DOHH2 (cell line): ENCODE measurements at regions not wholly inside any gene's neighbourhood (a gene's known extent, or its start where the extent isn't known, plus 50 kb on each side); places are given as distances from the start of the nearest gene placed in this dataset.

ENCODE experiments used
- H3F3A ChIP-seq: fragments of 200-600 bp; sonication (generic), shearing (Covaris generic); 2 replicates; pipeline ENCODE4 v1.6.0; 2016; ENCODE audit warnings: antibody characterized with exemption, mild to moderate bottlenecking; ENCODE audit not compliant: control insufficient read depth, insufficient read depth
- H3K27ac ChIP-seq: fragments of 200-600 bp; sonication (generic); 2 replicates; pipeline ENCODE4 v1.5.1; 2014; ENCODE audit warnings: low read depth, mild to moderate bottlenecking, low read length, moderate library complexity
- H3K27me3 ChIP-seq: fragments of 200-600 bp; sonication (generic); 2 replicates; pipeline ENCODE4 v1.6.1; 2014; ENCODE audit warnings: mild to moderate bottlenecking, low read length, mixed read lengths; ENCODE audit not compliant: control insufficient read depth
- H3K36me3 ChIP-seq: fragments of 200-600 bp; sonication (generic); 2 replicates; pipeline ENCODE4 v1.6.1; 2014; ENCODE audit warnings: mild to moderate bottlenecking, low read length, moderate library complexity, mixed read lengths; ENCODE audit not compliant: control insufficient read depth
- H3K4me1 ChIP-seq: fragments of 200-600 bp; sonication (generic); 2 replicates; pipeline ENCODE4 v1.6.1; 2014; ENCODE audit warnings: mild to moderate bottlenecking, low read length, mixed read lengths; ENCODE audit not compliant: control insufficient read depth
- H3K4me2 ChIP-seq: fragments of 200-600 bp; sonication (generic); 2 replicates; pipeline ENCODE4 v1.6.0; 2014; ENCODE audit warnings: mild to moderate bottlenecking, low read length, moderate library complexity
- H3K4me3 ChIP-seq: fragments of 200-600 bp; sonication (generic); 2 replicates; pipeline ENCODE4 v1.5.1; 2014; ENCODE audit warnings: mild to moderate bottlenecking, low read length, mixed read lengths
- H3K79me2 ChIP-seq: fragments of 200-600 bp; sonication (generic); 2 replicates; pipeline ENCODE4 v1.6.1; 2014; ENCODE audit warnings: mild to moderate bottlenecking, low read length, mixed read lengths; ENCODE audit not compliant: control insufficient read depth
- H3K9me2 ChIP-seq: fragments of 200-600 bp; sonication (generic); replicated peaks from 2 replicates; pipeline ENCODE4 v1.6.1; 2014; ENCODE audit warnings: mild to moderate bottlenecking, low read length, mixed read lengths; ENCODE audit not compliant: control insufficient read depth
- H3K9me3 ChIP-seq: fragments of 200-600 bp; sonication (generic); 2 replicates; pipeline ENCODE4 v1.6.1; 2014; ENCODE audit warnings: antibody characterized with exemption, low read length, mixed read lengths; ENCODE audit not compliant: control insufficient read depth, insufficient read depth
- H4K20me1 ChIP-seq: fragments of 200-600 bp; sonication (generic); 2 replicates; pipeline ENCODE4 v1.6.0; 2014; ENCODE audit warnings: low read depth, mild to moderate bottlenecking, antibody characterized with exemption, low read length, moderate library complexity; ENCODE audit not compliant: control insufficient read depth, insufficient read depth
- EZH2phosphoT487 ChIP-seq: fragments of 200-600 bp; sonication (generic); IDR thresholded peaks from 2 replicates; pipeline ENCODE4 v1.6.1; 2017; ENCODE audit warnings: borderline replicate concordance, mild to moderate bottlenecking, antibody characterized with exemption, low read length, moderate library complexity, mixed read lengths
- TF ChIP-seq, protein P1 (sequence below): fragments of 200-600 bp; sonication (generic); IDR thresholded peaks from one replicate; pipeline ENCODE4 v1.5.1; 2014; ENCODE audit warnings: antibody characterized with exemption, mild to moderate bottlenecking, low read depth, low read length; ENCODE audit not compliant: poor library complexity, severe bottlenecking

DNA sequence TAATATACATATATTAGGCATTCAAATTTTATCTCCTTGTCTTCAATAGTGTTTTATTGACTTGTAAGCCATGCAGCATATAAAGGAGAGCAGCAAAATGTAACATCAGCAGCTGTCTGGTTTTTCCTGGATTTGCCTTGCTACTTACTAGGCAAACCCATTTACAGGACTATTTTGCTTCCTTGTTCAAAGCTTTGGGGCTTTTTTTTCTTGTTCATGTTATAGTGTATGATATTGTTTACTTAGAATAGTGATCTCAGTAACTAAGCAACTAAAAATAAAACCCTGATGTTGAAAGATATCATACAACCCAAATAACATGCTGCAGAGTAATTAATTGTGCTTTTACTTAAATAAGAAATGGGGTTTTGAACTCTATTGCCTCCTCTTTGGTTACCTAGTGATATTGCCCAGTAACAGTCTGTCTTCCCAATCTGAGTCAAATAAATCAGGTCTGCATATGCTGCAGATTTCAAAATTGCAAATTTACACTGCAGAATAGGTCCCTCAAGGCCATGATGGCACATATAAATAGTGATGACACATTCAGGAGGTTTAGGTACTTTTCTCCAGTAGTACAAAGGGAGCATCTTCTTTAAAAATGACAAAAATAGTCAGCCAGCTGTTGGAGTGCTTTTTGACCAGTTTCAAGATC is 578.1 kb upstream of the NECTIN3 start:
- no peaks in the 10 kb centered on the region for H3K9me2 ChIP-seq
- no peaks in the 10 kb centered on the region for H3K9me3 ChIP-seq
- no peaks in the 10 kb centered on the region for H3K79me2 ChIP-seq
- TF ChIP-seq, protein P1, sequence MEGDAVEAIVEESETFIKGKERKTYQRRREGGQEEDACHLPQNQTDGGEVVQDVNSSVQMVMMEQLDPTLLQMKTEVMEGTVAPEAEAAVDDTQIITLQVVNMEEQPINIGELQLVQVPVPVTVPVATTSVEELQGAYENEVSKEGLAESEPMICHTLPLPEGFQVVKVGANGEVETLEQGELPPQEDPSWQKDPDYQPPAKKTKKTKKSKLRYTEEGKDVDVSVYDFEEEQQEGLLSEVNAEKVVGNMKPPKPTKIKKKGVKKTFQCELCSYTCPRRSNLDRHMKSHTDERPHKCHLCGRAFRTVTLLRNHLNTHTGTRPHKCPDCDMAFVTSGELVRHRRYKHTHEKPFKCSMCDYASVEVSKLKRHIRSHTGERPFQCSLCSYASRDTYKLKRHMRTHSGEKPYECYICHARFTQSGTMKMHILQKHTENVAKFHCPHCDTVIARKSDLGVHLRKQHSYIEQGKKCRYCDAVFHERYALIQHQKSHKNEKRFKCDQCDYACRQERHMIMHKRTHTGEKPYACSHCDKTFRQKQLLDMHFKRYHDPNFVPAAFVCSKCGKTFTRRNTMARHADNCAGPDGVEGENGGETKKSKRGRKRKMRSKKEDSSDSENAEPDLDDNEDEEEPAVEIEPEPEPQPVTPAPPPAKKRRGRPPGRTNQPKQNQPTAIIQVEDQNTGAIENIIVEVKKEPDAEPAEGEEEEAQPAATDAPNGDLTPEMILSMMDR, result no peak
- TF ChIP-seq EZH2phosphoT487, result no peak
- no peaks in the 10 kb centered on the region for H3K4me1 ChIP-seq
- no peak overlapping the region for H3K4me2 ChIP-seq
- H3K4me3 ChIP-seq, result no peak overlapping the region
- H3F3A ChIP-seq, result no peaks in the 10 kb centered on the region
- no peak overlapping the region for H3K27ac ChIP-seq
- H3K27me3 ChIP-seq, result no peaks in the 10 kb centered on the region
- H4K20me1 ChIP-seq, result no peaks in the 10 kb centered on the region
- H3K36me3 ChIP-seq, result no peaks in the 10 kb centered on the region

DNA sequence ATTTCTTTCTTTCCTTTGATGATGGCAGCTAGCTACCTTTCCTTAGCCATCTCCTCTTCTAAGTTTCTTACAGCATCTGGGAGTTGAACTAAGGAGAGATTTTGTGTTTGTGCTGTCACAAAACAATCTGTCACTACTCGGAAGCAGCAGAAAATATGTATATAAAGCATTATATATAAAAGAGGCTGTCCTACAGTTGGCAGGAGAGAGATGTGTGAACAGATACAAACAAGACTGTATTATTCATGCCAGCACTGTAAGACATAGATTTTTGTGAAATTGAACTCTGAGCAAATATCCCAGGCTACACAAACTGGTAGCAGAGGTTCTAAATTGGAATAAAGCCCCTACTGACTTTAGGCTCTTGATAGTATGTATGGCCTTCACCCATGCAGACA is 577.5 kb upstream of the NECTIN3 start:
- no peaks in the 10 kb centered on the region for H3K36me3 ChIP-seq
- no peaks in the 10 kb centered on the region for H3K9me2 ChIP-seq
- no peaks in the 10 kb centered on the region for H3K79me2 ChIP-seq

DNA sequence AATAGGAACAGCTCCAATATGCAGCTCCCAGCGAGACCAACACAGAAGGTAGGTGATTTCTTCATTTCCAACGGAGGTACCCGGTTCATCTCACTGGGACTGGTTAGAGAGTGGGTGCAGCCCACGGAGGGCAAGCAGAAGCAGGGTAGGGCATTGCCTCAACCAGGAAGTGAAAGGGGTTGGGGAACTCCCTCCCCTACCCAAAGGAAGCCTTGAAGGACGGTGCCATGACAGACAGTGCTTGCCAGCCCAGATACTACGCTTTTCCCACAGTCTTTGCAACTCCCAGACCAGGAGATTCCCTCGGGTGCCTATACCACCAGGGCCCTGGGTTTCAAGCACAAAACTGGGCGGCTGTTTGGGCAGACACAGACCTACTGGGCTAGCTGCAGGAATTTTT is 576.9 kb upstream of the NECTIN3 start:
- Histone ChIP-seq H3K27ac (no peak overlapping the region), H3F3A (no peaks in the 10 kb centered on the region)
- no peak for TF ChIP-seq EZH2phosphoT487
- TF ChIP-seq, protein P1, result no peak

More for the DNA sequence above, 577.5 kb upstream of the NECTIN3 start:
- TF ChIP-seq EZH2phosphoT487, result no peak
- TF ChIP-seq, protein P1, result no peak
- H3K27me3 ChIP-seq, result no peaks in the 10 kb centered on the region
- no peaks in the 10 kb centered on the region for H3K9me3 ChIP-seq
- H3K4me2 ChIP-seq, result no peak overlapping the region
- no peak overlapping the region for H3K4me3 ChIP-seq
- H4K20me1 ChIP-seq, result no peaks in the 10 kb centered on the region
- H3K4me1 ChIP-seq, result no peaks in the 10 kb centered on the region
- H3F3A ChIP-seq, result no peaks in the 10 kb centered on the region
- H3K27ac ChIP-seq, result no peak overlapping the region

More for the DNA sequence above, 576.9 kb upstream of the NECTIN3 start:
- Histone ChIP-seq H3K36me3 (no peaks in the 10 kb centered on the region), H3K4me3 (no peak overlapping the region), H3K27me3 (no peaks in the 10 kb centered on the region), H3K79me2 (no peaks in the 10 kb centered on the region), H3K9me3 (no peaks in the 10 kb centered on the region), H3K9me2 (no peaks in the 10 kb centered on the region), H4K20me1 (no peaks in the 10 kb centered on the region), H3K4me1 (no peaks in the 10 kb centered on the region), H3K4me2 (no peak overlapping the region)
